A673 (cell line): ENCODE measurements at regions not wholly inside any gene's neighbourhood (a gene's known extent, or its start where the extent isn't known, plus 50 kb on each side); places are given as distances from the start of the nearest gene placed in this dataset.

Experiments
- BruUV-seq: library from RNA; stranded (reverse); fragments of 400-500 nt; replicated peaks from 2 replicates; lab custom pipeline; 2021; lab: Mats Ljungman, UMichigan
- CTCF ChIA-PET: fragments of 300-600 bp; sonication (Branson Sonifier 250); formaldehyde crosslinking; loops from one replicate; lab custom pipeline; 2022; ENCODE audit warnings: antibody characterized with exemption; lab: Charles Lee
- POLR2A ChIA-PET: fragments of 300-600 bp; sonication (Branson Sonifier 250); formaldehyde crosslinking; loops from one replicate; lab custom pipeline; 2022; ENCODE audit warnings: antibody characterized with exemption; ENCODE audit not compliant: low non-redundant PET; lab: Charles Lee
- DNase-seq: peaks from one replicate; pipeline ENCODE4 v3.0.0-alpha.2; 2015; ENCODE audit warnings: low spot score
- H3K27ac ChIP-seq: fragments of 200-600 bp; sonication (generic); 2 replicates; pipeline ENCODE4 v1.5.1; 2016; ENCODE audit warnings: mixed run types, low read depth, mild to moderate bottlenecking, mixed read lengths, antibody characterized with exemption, low read length; ENCODE audit not compliant: poor library complexity, severe bottlenecking
- H3K27me3 ChIP-seq: fragments of 200-600 bp; sonication (generic); replicated peaks from 2 replicates; pipeline ENCODE4 v1.6.1; 2017; ENCODE audit warnings: mixed run types, low read depth, mild to moderate bottlenecking, mixed read lengths, antibody characterized with exemption, low read length; ENCODE audit not compliant: insufficient read depth, poor library complexity
- H3K36me3 ChIP-seq: fragments of 200-600 bp; sonication (generic); 2 replicates; pipeline ENCODE4 v1.6.1; 2016; ENCODE audit warnings: mixed run types, mild to moderate bottlenecking, mixed read lengths, antibody characterized with exemption, low read length; ENCODE audit not compliant: insufficient read depth, poor library complexity, severe bottlenecking
- H3K4me1 ChIP-seq: fragments of 200-600 bp; sonication (generic); 2 replicates; pipeline ENCODE4 v1.6.1; 2017; ENCODE audit warnings: mixed run types, mild to moderate bottlenecking, mixed read lengths, antibody characterized with exemption, low read length; ENCODE audit not compliant: insufficient read depth, poor library complexity, severe bottlenecking
- H3K4me3 ChIP-seq: fragments of 200-600 bp; sonication (generic); 2 replicates; pipeline ENCODE4 v1.5.1; 2016; ENCODE audit warnings: low read depth, mixed run types, mild to moderate bottlenecking, mixed read lengths, low read length; ENCODE audit not compliant: poor library complexity, severe bottlenecking
- H3K9me3 ChIP-seq: fragments of 200-600 bp; sonication (generic); 2 replicates; pipeline ENCODE4 v1.6.1; 2016; ENCODE audit warnings: mixed run types, low read depth, mild to moderate bottlenecking, mixed read lengths, antibody characterized with exemption, low read length; ENCODE audit not compliant: poor library complexity, severe bottlenecking
- EZH2 ChIP-seq: fragments of 200-600 bp; sonication (generic); IDR thresholded peaks from 2 replicates; pipeline ENCODE4 v1.6.1; 2017; ENCODE audit warnings: borderline replicate concordance, low read depth, mild to moderate bottlenecking, mixed read lengths, antibody characterized with exemption, low read length; ENCODE audit not compliant: poor library complexity, severe bottlenecking
- intact Hi-C: fragments of 100-400 bp; cut with micrococcal nuclease; formaldehyde crosslinking; loops from one replicate; pipeline ENCODE4 v1.10.0; 2022; ENCODE audit not compliant: unreplicated experiment
- TF ChIP-seq, protein P1 (sequence below): fragments of 300-800, 200-600 bp; sonication (generic); conservative IDR thresholded peaks from 2 replicates; pipeline ENCODE4 v1.5.1; 2017; ENCODE audit warnings: low read depth, mild to moderate bottlenecking, antibody characterized with exemption, low read length, moderate library complexity, mixed read lengths

DNA sequence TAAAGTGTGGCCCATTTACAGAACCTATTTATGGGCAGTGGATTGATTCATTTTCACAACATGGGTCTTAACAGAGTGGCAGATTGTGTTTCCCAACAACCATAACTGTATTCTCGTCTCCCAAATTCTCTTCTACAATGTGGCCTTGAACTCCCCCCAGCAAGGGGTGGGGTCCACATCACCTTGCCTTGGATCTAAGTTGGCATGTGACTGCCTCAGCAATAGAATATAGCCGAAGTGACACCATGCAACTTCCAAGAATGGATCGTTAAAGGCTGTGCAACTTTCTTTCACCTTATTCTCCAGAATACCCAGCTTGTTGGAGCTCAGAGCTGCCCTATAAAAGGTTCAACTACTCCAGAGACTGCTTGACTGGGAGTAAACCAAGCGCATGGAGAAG is 72.0 kb upstream of the CDH5 start:
- no peak overlapping the region for H3K27ac ChIP-seq
- CTCF ChIA-PET: no interaction called here
- no peak for DNase-seq
- no peak overlapping the region for H3K4me3 ChIP-seq
- H3K4me1 ChIP-seq: no peaks in the 10 kb centered on the region
- intact Hi-C loops: no loop called here
- H3K36me3 ChIP-seq: no peaks in the 10 kb centered on the region
- no peak for TF ChIP-seq EZH2
- TF ChIP-seq, protein P1, sequence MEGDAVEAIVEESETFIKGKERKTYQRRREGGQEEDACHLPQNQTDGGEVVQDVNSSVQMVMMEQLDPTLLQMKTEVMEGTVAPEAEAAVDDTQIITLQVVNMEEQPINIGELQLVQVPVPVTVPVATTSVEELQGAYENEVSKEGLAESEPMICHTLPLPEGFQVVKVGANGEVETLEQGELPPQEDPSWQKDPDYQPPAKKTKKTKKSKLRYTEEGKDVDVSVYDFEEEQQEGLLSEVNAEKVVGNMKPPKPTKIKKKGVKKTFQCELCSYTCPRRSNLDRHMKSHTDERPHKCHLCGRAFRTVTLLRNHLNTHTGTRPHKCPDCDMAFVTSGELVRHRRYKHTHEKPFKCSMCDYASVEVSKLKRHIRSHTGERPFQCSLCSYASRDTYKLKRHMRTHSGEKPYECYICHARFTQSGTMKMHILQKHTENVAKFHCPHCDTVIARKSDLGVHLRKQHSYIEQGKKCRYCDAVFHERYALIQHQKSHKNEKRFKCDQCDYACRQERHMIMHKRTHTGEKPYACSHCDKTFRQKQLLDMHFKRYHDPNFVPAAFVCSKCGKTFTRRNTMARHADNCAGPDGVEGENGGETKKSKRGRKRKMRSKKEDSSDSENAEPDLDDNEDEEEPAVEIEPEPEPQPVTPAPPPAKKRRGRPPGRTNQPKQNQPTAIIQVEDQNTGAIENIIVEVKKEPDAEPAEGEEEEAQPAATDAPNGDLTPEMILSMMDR: no peak
- no TSS peak for BruUV-seq
- POLR2A ChIA-PET: no interaction called here
- H3K27me3 ChIP-seq: peaks cover 5% of the 10 kb centered on the region
- no peaks in the 10 kb centered on the region for H3K9me3 ChIP-seq

DNA sequence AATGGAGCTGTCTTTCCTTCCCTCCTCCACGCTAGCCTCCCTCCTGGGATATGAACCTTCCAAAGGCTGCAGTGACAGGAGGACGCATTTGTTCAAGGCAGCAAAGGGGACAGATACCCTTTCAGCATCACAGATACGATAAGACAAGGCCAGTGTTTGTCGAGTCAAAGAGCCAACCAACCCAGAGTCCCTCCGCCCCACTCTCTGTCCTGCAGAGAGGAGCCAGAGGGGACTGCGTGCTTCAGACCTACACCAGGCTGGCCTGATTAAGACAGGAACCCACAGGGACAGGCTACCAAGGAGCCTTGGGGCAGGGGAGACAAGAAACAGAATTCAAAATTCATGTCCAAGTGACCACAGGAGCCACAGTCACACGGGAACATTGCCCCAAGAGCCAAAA is 72.6 kb upstream of the CDH5 start:
- Histone ChIP-seq H3K4me1 (no peaks in the 10 kb centered on the region), H3K4me3 (no peak overlapping the region), H3K27ac (no peak overlapping the region), H3K9me3 (no peaks in the 10 kb centered on the region), H3K36me3 (no peaks in the 10 kb centered on the region), H3K27me3 (peaks cover 5% of the 10 kb centered on the region)
- intact Hi-C loops: no loop called here
- ChIA-PET POLR2A (no interaction called here), CTCF (no interaction called here)
- no peak for DNase-seq
- TF ChIP-seq, protein P1: no peak
- TF ChIP-seq EZH2: no peak
- no TSS peak for BruUV-seq

DNA sequence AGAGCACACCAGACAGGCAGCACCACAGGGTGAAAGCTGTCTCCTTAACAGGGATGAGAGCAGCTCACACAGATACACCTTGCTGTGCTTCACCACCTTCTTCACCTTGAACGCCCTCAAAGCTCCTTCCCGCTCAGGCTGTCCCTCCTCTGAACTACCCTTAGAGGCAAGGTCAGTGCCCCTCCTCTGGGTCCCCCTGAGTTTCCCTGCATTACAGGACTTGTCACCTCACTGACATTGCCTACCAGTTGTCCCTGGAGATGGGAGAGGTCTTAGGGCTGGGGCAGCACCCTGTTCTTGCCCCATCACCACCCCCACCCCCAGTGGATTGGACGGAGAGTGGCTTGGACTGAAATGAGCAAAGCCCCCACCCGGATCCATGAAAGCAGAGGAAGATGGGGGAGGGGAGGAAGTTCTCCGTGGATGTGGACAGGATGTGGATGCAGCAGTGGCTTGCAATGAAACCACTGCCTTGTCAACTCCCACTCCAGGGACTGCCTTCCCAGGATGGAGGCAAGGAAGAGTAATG is 73.2 kb upstream of the CDH5 start:
- DNase-seq: no peak
- no peak overlapping the region for H3K27ac ChIP-seq
- peaks cover 5% of the 10 kb centered on the region for H3K27me3 ChIP-seq
- H3K4me3 ChIP-seq: no peak overlapping the region
- no peaks in the 10 kb centered on the region for H3K4me1 ChIP-seq
- no peaks in the 10 kb centered on the region for H3K9me3 ChIP-seq
- no TSS peak for BruUV-seq
- ChIA-PET POLR2A (no interaction called here), CTCF (no interaction called here)
- no peaks in the 10 kb centered on the region for H3K36me3 ChIP-seq
- TF ChIP-seq EZH2: no peak
- TF ChIP-seq, protein P1: no peak
- intact Hi-C loops: no loop called here
